SK-N-SH treated with all-trans-retinoic acid at 6 μM for 48 hours (cell line): ENCODE measurements at regions not wholly inside any gene's neighbourhood (a gene's known extent, or its start where the extent isn't known, plus 50 kb on each side); places are given as distances from the start of the nearest gene placed in this dataset.

Experiments used
- ATAC-seq: fragments of 200-7000 bp; cut with Tn5 transposase; 3 replicates; pipeline ENCODE4 v1.9.1; 2020; ENCODE audit warnings: mild to moderate bottlenecking, moderate library complexity
- ARNTL ChIP-seq: fragments of 450-650 bp; formaldehyde crosslinking; IDR thresholded peaks from 2 replicates; pipeline ENCODE4 v1.5.0; 2020; ENCODE audit warnings: low read depth, mild to moderate bottlenecking, moderate library complexity, borderline replicate concordance
- BACH2 ChIP-seq: fragments of 250-450 bp; sonication (Bioruptor Pico); IDR thresholded peaks from 2 replicates; pipeline ENCODE4 v1.9.0; 2021; ENCODE audit warnings: mild to moderate bottlenecking, borderline replicate concordance
- CREB5 ChIP-seq: fragments of 250-450 bp; sonication (Bioruptor Pico); IDR thresholded peaks from 2 replicates; pipeline ENCODE4 v1.5.1; 2020; ENCODE audit warnings: low read depth, mild to moderate bottlenecking, moderate library complexity
- CSDC2 ChIP-seq: fragments of 250-450 bp; sonication (Bioruptor Pico); IDR thresholded peaks from 2 replicates; pipeline ENCODE4 v1.5.0; 2020; ENCODE audit warnings: mild to moderate bottlenecking, moderate library complexity
- ESRRG ChIP-seq: fragments of 250-450 bp; sonication (Bioruptor Pico); IDR thresholded peaks from 2 replicates; pipeline ENCODE4 v1.6.1; 2021; ENCODE audit warnings: mild to moderate bottlenecking
- GLIS3 ChIP-seq: fragments of 250-450 bp; sonication (Bioruptor Pico); IDR thresholded peaks from 2 replicates; pipeline ENCODE4 v1.5.0; 2020; ENCODE audit warnings: mild to moderate bottlenecking, moderate library complexity
- ISL1 ChIP-seq: fragments of 250-450 bp; sonication (Bioruptor Pico); IDR thresholded peaks from 2 replicates; pipeline ENCODE4 v2.1.2; 2022; ENCODE audit warnings: mild to moderate bottlenecking, moderate library complexity
- OSR1 ChIP-seq: fragments of 250-450 bp; sonication (Bioruptor Pico); IDR thresholded peaks from 2 replicates; pipeline ENCODE4 v1.8.0; 2022; ENCODE audit warnings: moderate library complexity, mild to moderate bottlenecking, inconsistent platforms
- PATZ1 ChIP-seq: fragments of 250-450 bp; sonication (Bioruptor Pico); IDR thresholded peaks from 2 replicates; pipeline ENCODE4 v1.8.0; 2020; ENCODE audit warnings: mild to moderate bottlenecking, moderate library complexity, borderline replicate concordance
- PPARA ChIP-seq: fragments of 250-450 bp; sonication (Bioruptor Pico); IDR thresholded peaks from 2 replicates; pipeline ENCODE4 v1.5.0; 2020; ENCODE audit warnings: mild to moderate bottlenecking, borderline replicate concordance
- RARB ChIP-seq: fragments of 250-450 bp; sonication (Bioruptor Pico); IDR thresholded peaks from 2 replicates; pipeline ENCODE4 v1.8.0; 2021; ENCODE audit warnings: mild to moderate bottlenecking, moderate library complexity
- SNAI2 ChIP-seq: fragments of 250-450 bp; sonication (Bioruptor Pico); IDR thresholded peaks from 2 replicates; pipeline ENCODE4 v1.5.0; 2020; ENCODE audit warnings: mild to moderate bottlenecking, moderate library complexity
- TCF4 ChIP-seq: fragments of 250-450 bp; sonication (Bioruptor Pico); IDR thresholded peaks from 2 replicates; pipeline ENCODE4 v1.8.0; 2021; ENCODE audit warnings: mild to moderate bottlenecking, moderate library complexity, borderline replicate concordance
- TOX ChIP-seq: fragments of 250-450 bp; sonication (Bioruptor Pico); IDR thresholded peaks from 2 replicates; pipeline ENCODE4 v1.8.0; 2021; ENCODE audit warnings: mild to moderate bottlenecking, moderate library complexity, borderline replicate concordance
- TSHZ2 ChIP-seq: fragments of 250-450 bp; sonication (Bioruptor Pico); IDR thresholded peaks from 2 replicates; pipeline ENCODE4 v1.5.0; 2020; ENCODE audit warnings: mild to moderate bottlenecking, moderate library complexity
- ZC3H10 ChIP-seq: fragments of 250-450 bp; sonication (Bioruptor Pico); IDR thresholded peaks from 2 replicates; pipeline ENCODE4 v1.5.1; 2021; ENCODE audit warnings: mild to moderate bottlenecking, moderate library complexity
- ZFP3 ChIP-seq: fragments of 250-450 bp; sonication (Bioruptor Pico); IDR thresholded peaks from 2 replicates; pipeline ENCODE4 v1.5.0; 2020; ENCODE audit warnings: mild to moderate bottlenecking, moderate library complexity
- ZFP30 ChIP-seq: fragments of 450-650 bp; formaldehyde crosslinking; IDR thresholded peaks from 2 replicates; pipeline ENCODE4 v1.5.0; 2022; ENCODE audit warnings: mild to moderate bottlenecking, moderate library complexity
- ZNF565 ChIP-seq: fragments of 450-650 bp; formaldehyde crosslinking; conservative IDR thresholded peaks from 2 replicates; pipeline ENCODE4 v1.5.0; 2020; ENCODE audit warnings: low read depth, mild to moderate bottlenecking, moderate library complexity
- ZNF70 ChIP-seq: fragments of 450-650 bp; formaldehyde crosslinking; IDR thresholded peaks from 2 replicates; pipeline ENCODE4 v1.5.0; 2020; ENCODE audit warnings: mild to moderate bottlenecking, moderate library complexity

GRCh38 chr12:100721169-100721568 is 73.4 kb upstream of the ANO4 start:
- no peak for ATAC-seq
- TF ChIP-seq ZFP30 (CRISPR knock-in tag) (no peak), CREB5 (CRISPR knock-in tag) (no peak), SNAI2 (CRISPR knock-in tag) (no peak), PPARA (no peak), ZNF70 (CRISPR knock-in tag) (no peak), GLIS3 (CRISPR knock-in tag) (no peak), CSDC2 (CRISPR knock-in tag) (no peak), TSHZ2 (CRISPR knock-in tag) (no peak), BACH2 (CRISPR knock-in tag) (no peak), OSR1 (no peak), ESRRG (CRISPR knock-in tag) (no peak), PATZ1 (no peak), ZFP3 (CRISPR knock-in tag) (no peak), ZC3H10 (CRISPR knock-in tag) (no peak), TCF4 (CRISPR knock-in tag) (no peak), RARB (CRISPR knock-in tag) (no peak), ISL1 (no peak), TOX (CRISPR knock-in tag) (no peak)

GRCh38 chr12:100724071-100724470 is 70.5 kb upstream of the ANO4 start:
- TF ChIP-seq ZNF565 (no peak), ZFP3 (CRISPR knock-in tag) (no peak), GLIS3 (CRISPR knock-in tag) (no peak)
- TF ChIP-seq, all 23 proteins: peak for 0
- no peak for ATAC-seq

- no peak for TF ChIP-seq BACH2 (CRISPR knock-in tag)
- no peak for TF ChIP-seq ZFP3 (CRISPR knock-in tag)
- no peak for TF ChIP-seq TCF4 (CRISPR knock-in tag)
- TF ChIP-seq ISL1: no peak
- TF ChIP-seq GLIS3 (CRISPR knock-in tag): no peak
- no peak for TF ChIP-seq TSHZ2 (CRISPR knock-in tag)
- no peak for TF ChIP-seq ARNTL
- TF ChIP-seq PATZ1: no peak
- ATAC-seq: peak; percentile 68
Observed at GRCh38 chr12:100733817-100734593, 60.6 kb upstream of the ANO4 start.
